Activated CD4-positive, alpha-beta T cell treated with anti-CD3 and anti-CD28 coated beads for 36 hours (primary cell): ENCODE measurements at regions not wholly inside any gene's neighbourhood (a gene's known extent, or its start where the extent isn't known, plus 50 kb on each side); places are given as distances from the start of the nearest gene placed in this dataset.
A peak's percentile ranks its signal among the peaks of the same experiment; 100 is the strongest.

ENCODE experiments used
- ATAC-seq: fragments of 200-7000 bp; cut with Tn5 transposase; one replicate; pipeline ENCODE4 v1.10.0; 2021; ENCODE audit warnings: mild to moderate bottlenecking, moderate library complexity
- CTCF ChIA-PET: fragments of 350-600 bp; sonication (Branson Sonifier 250); formaldehyde crosslinking; loops from one replicate; lab custom pipeline; 2021; ENCODE audit warnings: antibody characterized with exemption; lab: Charles Lee
- POLR2A ChIA-PET: fragments of 350-600 bp; sonication (Branson Sonifier 250); formaldehyde crosslinking; loops from one replicate; lab custom pipeline; 2021; ENCODE audit warnings: antibody characterized with exemption, inconsistent platforms; lab: Charles Lee
- DNase-seq: peaks from one replicate; pipeline ENCODE4 v3.0.0-alpha.2; 2020
- H3K27ac Mint-ChIP-seq: one replicate; pipeline ENCODE4 v1.8.0; 2021; ENCODE audit warnings: mixed read lengths
- H3K27me3 Mint-ChIP-seq: one replicate; pipeline ENCODE4 v1.8.0; 2021; ENCODE audit warnings: mixed read lengths
- H3K36me3 Mint-ChIP-seq: one replicate; pipeline ENCODE4 v1.8.0; 2021; ENCODE audit warnings: low read depth, mixed read lengths
- H3K4me1 Mint-ChIP-seq: one replicate; pipeline ENCODE4 v1.8.0; 2021; ENCODE audit warnings: mixed read lengths
- H3K4me3 Mint-ChIP-seq: one replicate; pipeline ENCODE4 v1.8.0; 2021; ENCODE audit warnings: mild to moderate bottlenecking, moderate library complexity, mixed read lengths
- H3K9me3 Mint-ChIP-seq: one replicate; pipeline ENCODE4 v1.8.0; 2021; ENCODE audit warnings: low read depth, mixed read lengths
- intact Hi-C, 2 experiments: fragments of 100-400 bp; cut with DNase I in 1 of 2; cut with micrococcal nuclease in 1 of 2; formaldehyde crosslinking; loops; one replicate each; pipeline versions ENCODE4 v1.14.2 to v1.15.1; 2022 to 2024; cut with DNase I, micrococcal nuclease

- peaks cover 16% of the 10 kb centered on the region for H3K27me3 Mint-ChIP-seq
- CTCF ChIA-PET: interaction anchor here (0.6 kb wide), 1 partner anchor 18 kb away, joined by 3 read pairs; no protein-coding TSS in a partner anchor
Measured at GRCh38 chr7:41910940-41911600, 208.2 kb upstream of the INHBA start.

DNA sequence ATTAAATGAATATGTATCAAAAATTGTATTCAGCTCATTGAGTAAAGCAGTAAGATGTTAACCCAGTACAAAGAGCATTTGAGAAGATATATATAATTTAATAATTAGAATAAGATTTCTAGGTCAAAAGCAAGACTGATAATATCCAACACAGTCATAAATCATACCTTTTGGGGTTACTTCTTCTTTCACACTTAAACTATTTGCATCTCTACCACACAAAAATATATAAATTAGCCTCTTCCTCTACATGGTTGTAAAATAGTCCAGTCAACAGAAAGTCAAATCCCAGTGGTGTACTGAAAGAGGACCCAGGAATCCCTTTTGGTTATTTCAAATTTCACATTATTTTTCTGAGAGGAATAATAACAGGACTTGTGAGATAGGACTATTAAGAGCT, 204.6 kb upstream of the INHBA start:
- no peak for DNase-seq
- ATAC-seq: no peak
- ChIA-PET POLR2A (no interaction called here), CTCF (interaction anchor here (0.5 to 0.6 kb wide), 2 partner anchors 33 to 74 kb away, joined by 3 to 4 read pairs; no protein-coding TSS in a partner anchor)
- H3K36me3 Mint-ChIP-seq: no peaks in the 10 kb centered on the region
- H3K27me3 Mint-ChIP-seq: peaks cover 18% of the 10 kb centered on the region
- H3K27ac Mint-ChIP-seq: no peak overlapping the region
- peaks cover 5% of the 10 kb centered on the region for H3K4me1 Mint-ChIP-seq
- intact Hi-C loops: no loop called here
- H3K4me3 Mint-ChIP-seq: no peak overlapping the region
- peaks cover 3% of the 10 kb centered on the region for H3K9me3 Mint-ChIP-seq

More at GRCh38 chr7:41910940-41911600, 208.2 kb upstream of the INHBA start:
- DNase-seq (no peak), ATAC-seq (no peak)
- Mint-ChIP-seq H3K27ac (no peak overlapping the region), H3K36me3 (no peaks in the 10 kb centered on the region), H3K4me3 (no peak overlapping the region), H3K4me1 (peaks cover 5% of the 10 kb centered on the region), H3K9me3 (no peaks in the 10 kb centered on the region)
- POLR2A ChIA-PET: no interaction called here
- intact Hi-C loops: no loop called here

DNA sequence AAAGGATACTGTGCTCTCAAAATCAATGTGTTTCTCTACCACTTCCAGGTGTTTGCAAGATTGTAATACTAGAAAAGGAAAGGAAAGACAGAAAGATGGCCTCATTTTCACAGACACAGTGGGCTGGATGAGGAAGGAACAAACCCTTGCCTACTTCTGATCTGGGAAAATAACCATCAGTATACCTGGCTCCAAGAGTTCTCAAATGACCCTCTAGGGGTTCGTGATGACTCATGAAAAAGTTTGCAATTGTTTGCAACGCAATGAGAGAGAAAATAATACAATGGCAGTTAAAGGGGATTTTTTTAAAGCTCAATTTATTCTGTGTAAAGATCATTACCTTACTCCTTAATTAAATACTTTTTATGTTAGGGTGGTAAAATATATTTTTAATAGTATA, 197.6 kb upstream of the INHBA start:
- ATAC-seq: no peak
- intact Hi-C loops: no loop called here
- Mint-ChIP-seq H3K4me1 (no peaks in the 10 kb centered on the region), H3K4me3 (no peak overlapping the region), H3K36me3 (no peaks in the 10 kb centered on the region), H3K27ac (no peak overlapping the region), H3K27me3 (peaks cover 16% of the 10 kb centered on the region), H3K9me3 (peaks cover 3% of the 10 kb centered on the region)
- CTCF ChIA-PET: no interaction called here
- POLR2A ChIA-PET: no interaction called here
- DNase-seq: no peak

DNA sequence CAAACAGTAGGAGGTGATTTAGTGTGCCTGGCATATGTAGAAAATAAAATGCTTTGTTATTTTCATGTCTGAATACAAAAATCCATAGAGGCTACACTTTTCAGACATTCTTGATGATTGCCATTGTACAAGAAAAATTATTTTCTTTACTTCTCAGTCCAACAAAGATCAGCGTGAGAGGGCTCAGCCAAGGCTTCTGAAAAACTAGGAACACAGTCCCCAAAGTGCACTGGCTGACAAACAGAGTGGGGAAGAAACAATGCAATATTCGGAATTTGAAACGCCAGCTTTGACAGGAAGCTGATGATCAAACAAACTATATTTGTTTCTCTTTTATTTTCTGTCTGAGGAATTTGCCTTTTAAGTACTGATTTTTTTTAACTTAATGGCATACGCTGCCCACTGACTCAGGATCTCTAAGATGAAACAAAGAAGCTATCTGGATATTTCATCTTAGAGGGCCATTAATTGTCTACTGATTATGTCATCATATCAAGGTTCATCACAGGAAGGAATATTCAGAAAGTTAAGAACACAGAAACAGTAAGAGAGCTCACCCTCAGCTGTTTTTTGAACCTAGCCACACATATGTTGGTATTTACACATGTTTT, 197.0 kb upstream of the INHBA start:
- intact Hi-C loops: no loop called here
- peaks cover 16% of the 10 kb centered on the region for H3K27me3 Mint-ChIP-seq
- ChIA-PET CTCF (no interaction called here), POLR2A (no interaction called here)
- DNase-seq (no peak), ATAC-seq (no peak)
- H3K4me3 Mint-ChIP-seq: no peak overlapping the region
- H3K27ac Mint-ChIP-seq: no peak overlapping the region
- H3K4me1 Mint-ChIP-seq: no peaks in the 10 kb centered on the region
- peaks cover 3% of the 10 kb centered on the region for H3K9me3 Mint-ChIP-seq
- no peaks in the 10 kb centered on the region for H3K36me3 Mint-ChIP-seq

DNA sequence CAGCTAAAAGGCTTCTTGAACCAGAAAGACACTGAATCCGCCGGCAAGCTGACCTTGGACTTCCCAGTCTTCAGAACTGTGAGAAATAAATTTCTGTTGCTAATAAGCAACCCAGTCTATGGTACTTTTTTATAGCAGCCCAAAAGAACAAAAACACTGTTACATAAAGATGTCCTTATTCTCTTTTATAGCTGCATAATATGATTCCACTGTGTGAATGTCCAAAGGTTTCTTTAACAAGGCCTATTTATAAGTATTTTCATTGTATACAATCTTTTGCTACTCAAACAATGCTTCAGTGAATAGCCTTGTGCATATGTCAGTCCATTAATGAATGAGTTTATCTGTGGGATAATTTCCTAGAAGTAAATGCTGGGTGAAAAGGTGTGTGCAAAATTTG, 190.8 kb upstream of the INHBA start:
- Mint-ChIP-seq H3K9me3 (no peaks in the 10 kb centered on the region), H3K27me3 (peaks cover 17% of the 10 kb centered on the region), H3K27ac (no peak overlapping the region), H3K4me1 (peaks cover 11% of the 10 kb centered on the region), H3K4me3 (no peak overlapping the region), H3K36me3 (no peaks in the 10 kb centered on the region)
- ATAC-seq (no peak), DNase-seq (no peak)
- POLR2A ChIA-PET: no interaction called here
- intact Hi-C loops: no loop called here
- CTCF ChIA-PET: no interaction called here

DNA sequence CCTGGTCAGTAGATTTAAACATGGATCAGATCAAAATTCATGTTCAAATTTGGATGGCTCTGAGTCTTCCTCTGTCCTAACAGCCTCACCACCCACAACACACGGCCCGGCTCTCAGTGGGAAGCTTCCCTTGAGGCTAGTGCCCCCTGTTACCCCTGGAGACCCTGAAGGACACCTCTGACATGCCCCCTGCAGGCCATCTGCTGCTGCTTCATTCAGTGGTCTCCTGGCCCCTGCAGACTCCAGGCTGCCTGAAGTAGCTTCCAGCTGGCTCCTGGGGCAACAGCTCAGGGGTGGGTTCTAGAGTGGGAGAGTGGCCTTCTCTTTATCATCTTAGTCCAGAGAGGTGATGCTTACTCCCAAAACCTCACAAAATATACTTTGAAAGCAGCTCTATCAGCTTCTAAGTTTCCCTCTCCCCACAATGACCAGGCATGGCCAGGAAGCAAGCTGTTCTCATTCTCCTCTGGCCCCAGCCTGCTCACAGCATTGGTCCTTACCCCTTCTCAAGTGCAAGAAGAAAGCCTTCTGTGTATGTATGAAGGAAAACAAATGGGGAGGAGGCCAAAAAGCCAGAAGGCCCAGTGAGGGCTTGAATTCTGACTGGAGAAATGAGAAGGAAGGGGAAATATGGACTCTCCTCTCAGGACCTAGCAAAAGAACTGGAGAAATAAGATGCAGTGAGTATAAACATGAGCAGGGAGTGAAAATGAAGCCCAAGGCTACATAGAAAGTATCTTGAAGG, 189.6 kb upstream of the INHBA start:
- no peak overlapping the region for H3K27ac Mint-ChIP-seq
- CTCF ChIA-PET: no interaction called here
- intact Hi-C loops: no loop called here

GRCh38 chr7:41891950-41892349, 189.1 kb upstream of the INHBA start:
- Mint-ChIP-seq H3K36me3 (no peaks in the 10 kb centered on the region), H3K4me3 (no peak overlapping the region), H3K4me1 (peaks cover 16% of the 10 kb centered on the region), H3K9me3 (no peaks in the 10 kb centered on the region), H3K27ac (no peak overlapping the region), H3K27me3 (peaks cover 24% of the 10 kb centered on the region)
- ATAC-seq (no peak), DNase-seq (no peak)
- intact Hi-C loops: no loop called here
- CTCF ChIA-PET: no interaction called here
- POLR2A ChIA-PET: no interaction called here

More for the DNA sequence above, 189.6 kb upstream of the INHBA start:
- Mint-ChIP-seq H3K36me3 (no peaks in the 10 kb centered on the region), H3K4me3 (no peak overlapping the region), H3K27me3 (peaks cover 23% of the 10 kb centered on the region), H3K9me3 (no peaks in the 10 kb centered on the region), H3K4me1 (peaks cover 16% of the 10 kb centered on the region)
- no peak for ATAC-seq
- peak; percentile 26 for DNase-seq
- POLR2A ChIA-PET: no interaction called here

DNA sequence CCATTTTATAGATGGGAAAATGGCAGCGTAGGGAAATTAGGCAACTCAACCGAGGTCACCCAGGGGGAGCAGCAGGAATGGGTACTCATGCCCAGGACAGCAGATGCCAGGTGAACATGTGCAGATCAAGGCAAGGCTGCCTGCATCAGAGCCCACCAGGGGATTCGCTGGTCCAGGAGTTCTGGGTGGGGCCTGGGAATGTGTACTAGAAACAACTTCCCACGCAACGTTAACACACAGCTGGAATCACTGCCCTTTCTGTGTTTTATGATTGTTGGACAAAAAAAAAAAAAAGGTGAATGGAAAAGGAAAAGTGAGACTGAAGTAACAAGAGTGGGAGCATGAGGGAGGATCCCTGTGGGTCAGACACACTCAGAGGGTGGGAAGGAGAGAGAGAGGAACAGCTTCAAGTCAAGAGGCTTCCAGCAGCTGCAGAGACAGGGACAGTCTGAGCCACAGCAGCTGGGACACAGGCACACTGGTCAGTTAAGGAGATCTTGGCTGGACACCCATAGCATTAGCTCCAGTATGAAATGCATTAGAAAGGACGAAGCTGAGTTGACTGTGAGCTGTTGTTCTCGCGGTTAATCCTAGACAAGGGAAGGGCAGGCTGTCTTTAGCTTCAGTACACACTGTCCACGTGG, 187.9 kb upstream of the INHBA start:
- ChIA-PET CTCF (no interaction called here), POLR2A (no interaction called here)
- ATAC-seq (no peak), DNase-seq (no peak)
- Mint-ChIP-seq H3K27me3 (peaks cover 20% of the 10 kb centered on the region), H3K4me3 (no peak overlapping the region), H3K27ac (no peak overlapping the region), H3K36me3 (no peaks in the 10 kb centered on the region), H3K9me3 (no peaks in the 10 kb centered on the region), H3K4me1 (peaks cover 21% of the 10 kb centered on the region)
- intact Hi-C loops: no loop called here

DNA sequence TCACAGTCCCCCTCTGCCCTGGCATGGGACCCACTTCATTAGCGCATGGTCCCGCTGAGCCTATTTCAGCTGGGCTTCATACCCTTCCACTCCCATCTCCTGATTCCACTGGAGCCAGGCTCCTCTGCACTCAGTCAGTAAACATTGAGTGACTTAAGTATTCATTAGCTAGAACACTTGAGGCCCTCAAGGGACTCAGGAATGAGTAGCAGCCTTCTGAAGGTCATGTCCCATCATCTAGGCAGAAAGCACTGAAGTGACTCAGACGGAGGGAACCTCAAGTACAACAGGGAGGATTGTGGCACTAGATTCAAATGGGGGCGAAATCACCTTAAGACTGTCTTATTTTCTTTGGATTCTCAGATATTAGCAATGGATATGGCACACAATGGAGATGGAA, 186.6 kb upstream of the INHBA start:
- no peaks in the 10 kb centered on the region for H3K9me3 Mint-ChIP-seq
- ChIA-PET CTCF (interaction anchor here (0.7 to 1.2 kb wide), 4 partner anchors 12 to 72 kb away, joined by 3 to 4 read pairs (median 3); no protein-coding TSS in a partner anchor), POLR2A (no interaction called here)
- intact Hi-C loops: loop anchor here in 1 of 2 experiments (10.0 kb wide), 1 partner anchor 1425 kb away; no protein-coding TSS in a partner anchor
- no peak for DNase-seq
- no peak overlapping the region for H3K27ac Mint-ChIP-seq
- ATAC-seq: peak; percentile 83
- no peak overlapping the region for H3K4me3 Mint-ChIP-seq
- peaks cover 34% of the 10 kb centered on the region for H3K4me1 Mint-ChIP-seq
- no peaks in the 10 kb centered on the region for H3K36me3 Mint-ChIP-seq
- peaks cover 20% of the 10 kb centered on the region for H3K27me3 Mint-ChIP-seq

GRCh38 chr7:41889040-41889439, 186.2 kb upstream of the INHBA start:
- intact Hi-C loops: loop anchor here in 1 of 2 experiments (10.0 kb wide), 1 partner anchor 1426 kb away; no protein-coding TSS in a partner anchor
- no peak overlapping the region for H3K27ac Mint-ChIP-seq
- H3K36me3 Mint-ChIP-seq: no peaks in the 10 kb centered on the region
- ChIA-PET CTCF (interaction anchor here (1.0 to 1.2 kb wide), 3 partner anchors 12 to 26 kb away, joined by 3 to 4 read pairs (median 3); no protein-coding TSS in a partner anchor), POLR2A (no interaction called here)
- no peaks in the 10 kb centered on the region for H3K9me3 Mint-ChIP-seq
- H3K4me3 Mint-ChIP-seq: no peak overlapping the region
- H3K27me3 Mint-ChIP-seq: peaks cover 20% of the 10 kb centered on the region
- peaks cover 34% of the 10 kb centered on the region for H3K4me1 Mint-ChIP-seq
- ATAC-seq: peak; percentile 34
- DNase-seq: no peak

DNA sequence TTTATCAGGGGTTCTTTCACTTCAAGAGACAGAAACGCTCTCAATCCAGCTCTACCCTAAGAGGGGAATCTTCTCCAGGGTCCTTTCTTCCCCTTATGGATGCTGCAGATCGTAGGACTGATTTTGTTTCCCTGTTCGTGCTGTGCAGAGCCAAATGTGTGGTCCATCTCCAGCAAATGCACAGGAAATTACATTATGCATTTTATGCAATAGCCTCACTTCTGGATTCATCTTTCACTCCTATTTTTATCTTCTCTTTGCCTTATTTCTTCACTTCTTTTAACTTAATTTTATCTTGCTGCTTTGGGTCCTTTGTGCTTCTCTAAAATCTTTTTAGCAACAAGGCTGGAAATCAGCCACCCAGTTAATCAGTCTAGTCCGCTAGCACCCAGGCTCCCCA, 184.5 kb upstream of the INHBA start:
- Mint-ChIP-seq H3K4me1 (peaks cover 42% of the 10 kb centered on the region), H3K36me3 (peaks cover 7% of the 10 kb centered on the region), H3K27ac (no peak overlapping the region), H3K4me3 (no peak overlapping the region), H3K9me3 (peaks cover 7% of the 10 kb centered on the region), H3K27me3 (peaks cover 18% of the 10 kb centered on the region)
- ATAC-seq (no peak), DNase-seq (no peak)
- POLR2A ChIA-PET: no interaction called here
- CTCF ChIA-PET: no interaction called here
- intact Hi-C loops: loop anchor here in 1 of 2 experiments (10.0 kb wide), 1 partner anchor 1427 kb away; no protein-coding TSS in a partner anchor
